ENCODE measurements at regions not wholly inside any gene's neighbourhood (a gene's known extent, or its start where the extent isn't known, plus 50 kb on each side); places are given as distances from the start of the nearest gene placed in this dataset.

DNA sequence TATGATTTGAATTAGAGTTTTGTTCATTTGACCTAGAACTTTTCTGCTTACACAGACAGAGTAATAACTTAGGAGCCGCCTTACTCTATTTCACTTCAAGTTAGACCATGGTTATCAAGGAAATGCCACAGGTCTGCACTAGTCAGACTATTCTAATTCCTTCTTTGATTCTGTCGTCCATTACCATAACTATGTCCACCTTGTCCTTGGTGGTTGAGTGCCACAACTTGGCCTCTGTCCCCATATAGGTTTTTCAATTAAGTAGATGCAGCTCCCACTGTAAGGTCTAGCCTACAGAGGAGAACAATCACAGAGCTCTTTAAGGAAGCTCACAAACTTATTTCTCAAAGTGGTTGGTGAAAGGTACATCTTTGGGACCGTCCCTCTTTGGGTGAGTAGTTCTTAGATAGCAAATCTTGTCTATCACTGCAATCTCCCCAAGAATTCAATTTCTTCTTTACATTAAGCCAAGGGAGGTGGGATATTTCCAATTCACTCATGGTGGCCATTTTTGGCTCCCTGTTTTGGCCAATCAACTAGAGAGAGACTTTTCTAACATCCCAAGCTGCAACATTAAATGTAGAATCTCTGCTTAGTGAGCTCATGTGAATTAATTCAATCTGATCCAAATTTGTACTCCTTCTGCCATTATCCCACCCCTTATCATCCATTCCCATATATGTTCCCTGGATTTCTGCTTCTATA, 434.6 kb downstream of the ADAMTS20 start:
- no peaks in the 10 kb centered on the region for H3K9me3 ChIP-seq (replicated peaks; ENCODE audit: control insufficient read depth, insufficient read depth, low read length)
- H3K79me2 ChIP-seq (ENCODE audit: control insufficient read depth, insufficient read depth, low read length) = no peaks in the 10 kb centered on the region
- no peaks in the 10 kb centered on the region for H4K20me1 ChIP-seq (replicated peaks; ENCODE audit: control insufficient read depth, extremely low read depth, insufficient read depth, low read length)
- no peak overlapping the region for H3K9ac ChIP-seq (replicated peaks; ENCODE audit: extremely low read depth, insufficient read depth, low read length)
- intact Hi-C loops (cut with micrococcal nuclease) = no loop called here
- no peaks in the 10 kb centered on the region for H3K36me3 ChIP-seq (ENCODE audit: control insufficient read depth in 2 of 2, extremely low read depth in 1 of 2, insufficient read depth in 2 of 2, low read length in 2 of 2)
- FAIRE-seq (no peak), DNase-seq (ENCODE audit: low read depth, low spot score) (no peak)
- no peak overlapping the region for H3K4me3 ChIP-seq (replicated peaks in 1 of 3; ENCODE audit: insufficient read depth in 1 of 3, low read depth in 1 of 3, low read length in 3 of 3)
- TF ChIP-seq MYC (IDR thresholded peaks at IDR 0.05; ENCODE audit: low read depth, low read length) (no peak), POLR2AphosphoS5 (IDR thresholded peaks at IDR 0.05; ENCODE audit: insufficient read depth, low read depth, low read length) (no peak), GATA2 (IDR thresholded peaks at IDR 0.05; ENCODE audit: insufficient read depth, insufficient read length, low read depth, low read length) (no peak), POLR2A (IDR thresholded peaks at IDR 0.05; ENCODE audit: low read depth, low read length) (no peak), FOS (IDR thresholded peaks at IDR 0.05; ENCODE audit: borderline replicate concordance, insufficient read depth, low read length) (no peak), EZH2 (IDR thresholded peaks at IDR 0.05; ENCODE audit: borderline replicate concordance, low read depth, low read length, severe bottlenecking) (no peak), JUN (IDR thresholded peaks at IDR 0.05; ENCODE audit: borderline replicate concordance, insufficient read depth, insufficient read length, low read depth) (no peak)
- TF ChIP-seq, protein P1, sequence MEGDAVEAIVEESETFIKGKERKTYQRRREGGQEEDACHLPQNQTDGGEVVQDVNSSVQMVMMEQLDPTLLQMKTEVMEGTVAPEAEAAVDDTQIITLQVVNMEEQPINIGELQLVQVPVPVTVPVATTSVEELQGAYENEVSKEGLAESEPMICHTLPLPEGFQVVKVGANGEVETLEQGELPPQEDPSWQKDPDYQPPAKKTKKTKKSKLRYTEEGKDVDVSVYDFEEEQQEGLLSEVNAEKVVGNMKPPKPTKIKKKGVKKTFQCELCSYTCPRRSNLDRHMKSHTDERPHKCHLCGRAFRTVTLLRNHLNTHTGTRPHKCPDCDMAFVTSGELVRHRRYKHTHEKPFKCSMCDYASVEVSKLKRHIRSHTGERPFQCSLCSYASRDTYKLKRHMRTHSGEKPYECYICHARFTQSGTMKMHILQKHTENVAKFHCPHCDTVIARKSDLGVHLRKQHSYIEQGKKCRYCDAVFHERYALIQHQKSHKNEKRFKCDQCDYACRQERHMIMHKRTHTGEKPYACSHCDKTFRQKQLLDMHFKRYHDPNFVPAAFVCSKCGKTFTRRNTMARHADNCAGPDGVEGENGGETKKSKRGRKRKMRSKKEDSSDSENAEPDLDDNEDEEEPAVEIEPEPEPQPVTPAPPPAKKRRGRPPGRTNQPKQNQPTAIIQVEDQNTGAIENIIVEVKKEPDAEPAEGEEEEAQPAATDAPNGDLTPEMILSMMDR (IDR thresholded peaks at IDR 0.05; ENCODE audit: extremely low read depth in 1 of 2, insufficient read depth in 1 of 2, low read depth in 1 of 2, low read length in 2 of 2) = no peak
- TF ChIP-seq, protein P2, sequence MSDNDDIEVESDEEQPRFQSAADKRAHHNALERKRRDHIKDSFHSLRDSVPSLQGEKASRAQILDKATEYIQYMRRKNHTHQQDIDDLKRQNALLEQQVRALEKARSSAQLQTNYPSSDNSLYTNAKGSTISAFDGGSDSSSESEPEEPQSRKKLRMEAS (IDR thresholded peaks at IDR 0.05; ENCODE audit: insufficient read depth, insufficient read length) = no peak
- BruUV-seq (replicated peaks) = no TSS peak
- no peaks in the 10 kb centered on the region for H3K9me1 ChIP-seq (replicated peaks; ENCODE audit: control insufficient read depth, extremely low read depth, insufficient read depth, low read length)
- H3K4me2 ChIP-seq (ENCODE audit: insufficient read depth, low read length) = no peak overlapping the region
- CTCF ChIA-PET = no interaction called here
- no peaks in the 10 kb centered on the region for H3K27me3 ChIP-seq (ENCODE audit: control insufficient read depth in 2 of 2, insufficient read depth in 2 of 2, low read length in 2 of 2)
- no peak overlapping the region for H3K27ac ChIP-seq (ENCODE audit: insufficient read depth, low read depth, low read length)
- dilution Hi-C loops (cut with MboI; ENCODE audit: extremely low pct_ligation_motif_present, low sequenced_read_pairs) = no loop called here
- no peaks in the 10 kb centered on the region for H3K4me1 ChIP-seq (ENCODE audit: control insufficient read depth, extremely low read depth, insufficient read depth, low read length)
- H2AFZ ChIP-seq (ENCODE audit: low read depth, low read length) = no peak overlapping the region
- POLR2A ChIA-PET = no interaction called here

Measured in endothelial cell of umbilical vein (primary cell).